Suprapubic skin (tissue), 4 donors: ENCODE measurements at regions not wholly inside any gene's neighbourhood (a gene's known extent, or its start where the extent isn't known, plus 50 kb on each side); places are given as distances from the start of the nearest gene placed in this dataset.

Experiments
- CTCF ChIP-seq, 2 donors: fragments of 200-600 bp in 1 of 2; fragments of 450-650 bp in 1 of 2; sonication (generic) in 1 of 2; IDR thresholded peaks; one replicate each; pipeline ENCODE4 v1.5.1; 2016 to 2019; ENCODE audit warnings: antibody characterized with exemption in 2 of 2, mild to moderate bottlenecking in 1 of 2, moderate library complexity in 1 of 2
- EP300 ChIP-seq: sonication (generic); formaldehyde crosslinking; IDR thresholded peaks from one replicate; pipeline ENCODE4 v1.6.1; 2017; ENCODE audit warnings: antibody characterized with exemption
- POLR2AphosphoS5 ChIP-seq, 3 donors: sonication (generic); formaldehyde crosslinking; IDR thresholded peaks; one replicate each; pipeline ENCODE4 v1.6.1; 2017; ENCODE audit warnings: antibody characterized with exemption in 3 of 3

GRCh38 chr13:59522652-59523051 lies 641.1 kb downstream of the DIAPH3 start:
- no peak for TF ChIP-seq POLR2AphosphoS5 (IDR thresholded peaks at IDR 0.05)
- no peak for TF ChIP-seq CTCF (IDR thresholded peaks at IDR 0.05)
- TF ChIP-seq EP300: no peak
